ENCODE measurements at regions not wholly inside any gene's neighbourhood (a gene's known extent, or its start where the extent isn't known, plus 50 kb on each side); places are given as distances from the start of the nearest gene placed in this dataset.

DNA sequence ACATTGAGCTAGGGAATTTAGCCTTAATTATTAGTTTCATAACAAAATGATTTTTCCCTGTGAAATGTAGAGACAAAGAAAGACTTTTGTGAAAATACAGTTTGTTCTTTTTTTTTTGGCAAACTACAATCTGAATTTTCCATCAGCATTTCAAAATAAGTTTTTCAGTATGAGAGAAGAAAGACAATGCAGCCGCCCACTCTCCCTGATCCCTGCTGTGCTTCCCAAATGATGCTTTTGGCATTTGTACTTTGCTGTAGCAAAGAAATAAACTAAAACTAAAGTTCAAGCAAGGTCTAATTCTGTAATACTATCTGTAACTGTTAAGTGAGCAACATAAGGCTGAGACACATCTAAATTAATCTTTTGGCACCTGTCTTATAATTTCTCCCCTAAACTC, 782.2 kb downstream of the VGLL3 start:
- no peak overlapping the region for H3K4me3 ChIP-seq (ENCODE audit: low read length)
- H3K9me2 ChIP-seq (replicated peaks; ENCODE audit: insufficient read depth, low read length), result no peaks in the 10 kb centered on the region
- H3F3A ChIP-seq (ENCODE audit: insufficient read depth, low read length), result no peaks in the 10 kb centered on the region
- H3K4me2 ChIP-seq (ENCODE audit: low read depth, low read length), result no peak overlapping the region
- no peaks in the 10 kb centered on the region for H4K20me1 ChIP-seq (ENCODE audit: insufficient read depth, low read length)
- no peak overlapping the region for H2AFZ ChIP-seq (ENCODE audit: low read length)
- no peaks in the 10 kb centered on the region for H3K36me3 ChIP-seq (replicated peaks; ENCODE audit: insufficient read depth, low read length)
- H3K27me3 ChIP-seq (replicated peaks; ENCODE audit: insufficient read depth, low read length), result no peaks in the 10 kb centered on the region
- no peak overlapping the region for H3K27ac ChIP-seq (ENCODE audit: low read length)
- no peak overlapping the region for H3K9ac ChIP-seq (ENCODE audit: low read length)
- TF ChIP-seq, protein P1, sequence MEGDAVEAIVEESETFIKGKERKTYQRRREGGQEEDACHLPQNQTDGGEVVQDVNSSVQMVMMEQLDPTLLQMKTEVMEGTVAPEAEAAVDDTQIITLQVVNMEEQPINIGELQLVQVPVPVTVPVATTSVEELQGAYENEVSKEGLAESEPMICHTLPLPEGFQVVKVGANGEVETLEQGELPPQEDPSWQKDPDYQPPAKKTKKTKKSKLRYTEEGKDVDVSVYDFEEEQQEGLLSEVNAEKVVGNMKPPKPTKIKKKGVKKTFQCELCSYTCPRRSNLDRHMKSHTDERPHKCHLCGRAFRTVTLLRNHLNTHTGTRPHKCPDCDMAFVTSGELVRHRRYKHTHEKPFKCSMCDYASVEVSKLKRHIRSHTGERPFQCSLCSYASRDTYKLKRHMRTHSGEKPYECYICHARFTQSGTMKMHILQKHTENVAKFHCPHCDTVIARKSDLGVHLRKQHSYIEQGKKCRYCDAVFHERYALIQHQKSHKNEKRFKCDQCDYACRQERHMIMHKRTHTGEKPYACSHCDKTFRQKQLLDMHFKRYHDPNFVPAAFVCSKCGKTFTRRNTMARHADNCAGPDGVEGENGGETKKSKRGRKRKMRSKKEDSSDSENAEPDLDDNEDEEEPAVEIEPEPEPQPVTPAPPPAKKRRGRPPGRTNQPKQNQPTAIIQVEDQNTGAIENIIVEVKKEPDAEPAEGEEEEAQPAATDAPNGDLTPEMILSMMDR (IDR thresholded peaks at IDR 0.05; ENCODE audit: low read length), result no peak
- TF ChIP-seq EZH2phosphoT487 (IDR thresholded peaks at IDR 0.05; ENCODE audit: low read length), result no peak
- no peak for TF ChIP-seq EZH2 (optimal IDR thresholded peaks at IDR 0.05; ENCODE audit: low read depth, low read length)
- no peaks in the 10 kb centered on the region for H3K79me2 ChIP-seq (ENCODE audit: low read length)
- H3K4me1 ChIP-seq (ENCODE audit: low read length), result no peaks in the 10 kb centered on the region
- H3K9me3 ChIP-seq (replicated peaks; ENCODE audit: insufficient read depth, low read length), result no peaks in the 10 kb centered on the region
- DNase-seq, result no peak

DNA sequence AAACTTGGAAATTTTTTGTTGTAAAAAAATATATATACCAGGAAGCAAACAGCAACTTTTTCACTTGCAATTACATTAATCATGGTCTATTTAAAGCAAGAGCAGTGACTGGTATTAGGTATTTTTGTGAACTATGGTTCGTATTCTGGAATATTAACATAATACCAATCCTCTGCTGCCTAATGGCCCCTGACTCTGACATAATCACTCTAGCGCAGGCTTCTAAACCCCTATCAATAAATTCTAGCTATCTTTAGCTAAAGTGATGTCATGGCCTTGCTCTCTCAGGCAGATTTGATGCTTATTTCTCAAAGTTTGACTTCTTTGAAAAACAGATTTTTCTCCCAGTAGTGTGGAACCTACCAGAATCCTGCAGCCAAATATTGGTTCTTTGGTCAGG, 808.3 kb downstream of the VGLL3 start:
- no peaks in the 10 kb centered on the region for H3K79me2 ChIP-seq (ENCODE audit: low read length)
- H3K9ac ChIP-seq (ENCODE audit: low read length), result no peak overlapping the region
- H3K4me3 ChIP-seq (ENCODE audit: low read length), result no peak overlapping the region
- H3K4me1 ChIP-seq (ENCODE audit: low read length), result no peaks in the 10 kb centered on the region
- H3K9me3 ChIP-seq (replicated peaks; ENCODE audit: insufficient read depth, low read length), result no peaks in the 10 kb centered on the region
- H3K4me2 ChIP-seq (ENCODE audit: low read depth, low read length), result no peak overlapping the region
- no peak for DNase-seq
- H3F3A ChIP-seq (ENCODE audit: insufficient read depth, low read length), result no peaks in the 10 kb centered on the region
- no peaks in the 10 kb centered on the region for H3K9me2 ChIP-seq (replicated peaks; ENCODE audit: insufficient read depth, low read length)
- no peaks in the 10 kb centered on the region for H3K27me3 ChIP-seq (replicated peaks; ENCODE audit: insufficient read depth, low read length)
- H4K20me1 ChIP-seq (ENCODE audit: insufficient read depth, low read length), result no peaks in the 10 kb centered on the region
- TF ChIP-seq EZH2phosphoT487 (IDR thresholded peaks at IDR 0.05; ENCODE audit: low read length) (no peak), EZH2 (optimal IDR thresholded peaks at IDR 0.05; ENCODE audit: low read depth, low read length) (no peak)
- TF ChIP-seq, protein P1 (IDR thresholded peaks at IDR 0.05; ENCODE audit: low read length), result no peak
- H3K36me3 ChIP-seq (replicated peaks; ENCODE audit: insufficient read depth, low read length), result no peaks in the 10 kb centered on the region
- H2AFZ ChIP-seq (ENCODE audit: low read length), result no peak overlapping the region
- no peak overlapping the region for H3K27ac ChIP-seq (ENCODE audit: low read length)

DNA sequence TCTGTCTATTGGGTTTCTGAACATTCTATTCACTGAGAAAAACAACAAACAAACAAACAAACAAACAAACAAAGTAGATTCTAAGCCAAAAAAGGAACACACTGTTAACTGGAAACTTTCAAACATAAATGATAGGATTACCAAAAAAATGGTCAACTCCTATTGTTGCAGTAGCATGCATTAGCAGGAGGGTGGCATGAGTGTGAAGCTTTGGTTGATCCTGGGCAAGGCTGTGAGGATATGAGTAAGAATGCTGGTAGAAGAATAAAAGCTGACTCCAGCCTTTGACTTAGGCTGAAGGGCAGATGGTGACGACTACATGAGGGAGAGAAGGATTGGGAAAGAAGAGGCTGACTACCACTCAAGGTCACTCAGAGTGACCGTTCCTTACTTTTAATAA, 810.3 kb downstream of the VGLL3 start:
- TF ChIP-seq EZH2 (optimal IDR thresholded peaks at IDR 0.05; ENCODE audit: low read depth, low read length) (no peak), EZH2phosphoT487 (IDR thresholded peaks at IDR 0.05; ENCODE audit: low read length) (no peak)
- TF ChIP-seq, protein P1 (IDR thresholded peaks at IDR 0.05; ENCODE audit: low read length), result peak; percentile 27
- Histone ChIP-seq H3K36me3 (replicated peaks; ENCODE audit: insufficient read depth, low read length) (no peaks in the 10 kb centered on the region), H3F3A (ENCODE audit: insufficient read depth, low read length) (no peaks in the 10 kb centered on the region), H3K27ac (ENCODE audit: low read length) (no peak overlapping the region), H3K27me3 (replicated peaks; ENCODE audit: insufficient read depth, low read length) (no peaks in the 10 kb centered on the region), H3K9me3 (replicated peaks; ENCODE audit: insufficient read depth, low read length) (no peaks in the 10 kb centered on the region), H4K20me1 (ENCODE audit: insufficient read depth, low read length) (no peaks in the 10 kb centered on the region), H3K9ac (ENCODE audit: low read length) (no peak overlapping the region), H3K4me2 (ENCODE audit: low read depth, low read length) (no peak overlapping the region), H3K79me2 (ENCODE audit: low read length) (no peaks in the 10 kb centered on the region), H3K9me2 (replicated peaks; ENCODE audit: insufficient read depth, low read length) (no peaks in the 10 kb centered on the region), H2AFZ (ENCODE audit: low read length) (no peak overlapping the region), H3K4me3 (ENCODE audit: low read length) (no peak overlapping the region), H3K4me1 (ENCODE audit: low read length) (no peaks in the 10 kb centered on the region)
- DNase-seq, result peak; percentile 42
